ENCODE measurements at regions not wholly inside any gene's neighbourhood (a gene's known extent, or its start where the extent isn't known, plus 50 kb on each side); places are given as distances from the start of the nearest gene placed in this dataset.
"Not testable (repeated sequence)": the region's sequence is repeated elsewhere in the genome, so short reads cannot be mapped to it uniquely, and the experiment has no call there.

- no peak for DNase-seq
Observed at GRCh38 chr6:119845161-119845560, 495.6 kb upstream of the MAN1A1 start.

GRCh38 chr6:119844387-119844786, 494.8 kb upstream of the MAN1A1 start:
- DNase-seq, result peak; percentile 40

GRCh38 chr6:119842191-119842590, 492.6 kb upstream of the MAN1A1 start:
- DNase-seq, result no peak

- no peak for DNase-seq
Observed at GRCh38 chr6:119838043-119838442, 488.5 kb upstream of the MAN1A1 start.

GRCh38 chr6:119834418-119834817, 484.9 kb upstream of the MAN1A1 start:
- DNase-seq, result no peak

- no peak for DNase-seq
Observed at GRCh38 chr6:119832411-119832810, 482.9 kb upstream of the MAN1A1 start.

GRCh38 chr6:119830494-119831295, 481.1 kb upstream of the MAN1A1 start:
- DNase-seq, result peak; percentile 62

GRCh38 chr6:119830069-119830468, 480.5 kb upstream of the MAN1A1 start:
- DNase-seq, result no peak

- DNase-seq, result not testable (repeated sequence)
Observed at GRCh38 chr6:119829499-119829898, 479.9 kb upstream of the MAN1A1 start.

GRCh38 chr6:119829006-119829405, 479.4 kb upstream of the MAN1A1 start:
- DNase-seq, result no peak

- DNase-seq, result no peak
Observed at GRCh38 chr6:119821380-119821779, 471.8 kb upstream of the MAN1A1 start.

GRCh38 chr6:119818876-119819275, 469.3 kb upstream of the MAN1A1 start:
- DNase-seq, result no peak

- DNase-seq, result no peak
Observed at GRCh38 chr6:119814609-119815400, 465.2 kb upstream of the MAN1A1 start.

- no peak for DNase-seq
Observed at GRCh38 chr6:119802464-119802863, 452.9 kb upstream of the MAN1A1 start.

- no peak for DNase-seq
Observed at GRCh38 chr6:119801056-119801455, 451.5 kb upstream of the MAN1A1 start.

GRCh38 chr6:119800526-119800925, 451.0 kb upstream of the MAN1A1 start:
- peak; percentile 54 for DNase-seq

GRCh38 chr6:119799596-119800509, 450.3 kb upstream of the MAN1A1 start:
- no peak for DNase-seq

- DNase-seq, result no peak
Observed at GRCh38 chr6:119791736-119792135, 442.2 kb upstream of the MAN1A1 start.

GRCh38 chr6:119781365-119781764, 431.8 kb upstream of the MAN1A1 start:
- DNase-seq, result no peak

GRCh38 chr6:119768201-119768600, 418.6 kb upstream of the MAN1A1 start:
- peak; percentile 50 for DNase-seq

GRCh38 chr6:119764927-119765681, 415.5 kb upstream of the MAN1A1 start:
- no peak for DNase-seq

GRCh38 chr6:119760046-119760445, 410.5 kb upstream of the MAN1A1 start:
- DNase-seq, result peak; percentile 61

Data from hematopoietic multipotent progenitor cell treated with erythropoietin and hydrocortisone succinate and interleukin-3 and kit ligand, for 6 days (in vitro differentiated cells).